ENCODE measurements at regions not wholly inside any gene's neighbourhood (a gene's known extent, or its start where the extent isn't known, plus 50 kb on each side); places are given as distances from the start of the nearest gene placed in this dataset.

- TF ChIP-seq TCF7 (IDR thresholded peaks at IDR 0.05; ENCODE audit: low read depth) (no peak), ZNF225 (CRISPR knock-in tag; IDR thresholded peaks at IDR 0.05) (no peak), ATF2 (CRISPR knock-in tag; IDR thresholded peaks at IDR 0.05) (no peak), SSRP1 (CRISPR knock-in tag; IDR thresholded peaks at IDR 0.05) (no peak), YY1 (IDR thresholded peaks at IDR 0.05; ENCODE audit: insufficient read depth, insufficient replicate concordance, low read depth, low read length) (no peak), ZNF274 (CRISPR knock-in tag; IDR thresholded peaks at IDR 0.05) (no peak), CHD2 (IDR thresholded peaks at IDR 0.05; ENCODE audit: low read depth, low read length) (no peak), ZSCAN9 (CRISPR knock-in tag; IDR thresholded peaks at IDR 0.05; ENCODE audit: borderline replicate concordance) (no peak)
- TF ChIP-seq, protein P1, sequence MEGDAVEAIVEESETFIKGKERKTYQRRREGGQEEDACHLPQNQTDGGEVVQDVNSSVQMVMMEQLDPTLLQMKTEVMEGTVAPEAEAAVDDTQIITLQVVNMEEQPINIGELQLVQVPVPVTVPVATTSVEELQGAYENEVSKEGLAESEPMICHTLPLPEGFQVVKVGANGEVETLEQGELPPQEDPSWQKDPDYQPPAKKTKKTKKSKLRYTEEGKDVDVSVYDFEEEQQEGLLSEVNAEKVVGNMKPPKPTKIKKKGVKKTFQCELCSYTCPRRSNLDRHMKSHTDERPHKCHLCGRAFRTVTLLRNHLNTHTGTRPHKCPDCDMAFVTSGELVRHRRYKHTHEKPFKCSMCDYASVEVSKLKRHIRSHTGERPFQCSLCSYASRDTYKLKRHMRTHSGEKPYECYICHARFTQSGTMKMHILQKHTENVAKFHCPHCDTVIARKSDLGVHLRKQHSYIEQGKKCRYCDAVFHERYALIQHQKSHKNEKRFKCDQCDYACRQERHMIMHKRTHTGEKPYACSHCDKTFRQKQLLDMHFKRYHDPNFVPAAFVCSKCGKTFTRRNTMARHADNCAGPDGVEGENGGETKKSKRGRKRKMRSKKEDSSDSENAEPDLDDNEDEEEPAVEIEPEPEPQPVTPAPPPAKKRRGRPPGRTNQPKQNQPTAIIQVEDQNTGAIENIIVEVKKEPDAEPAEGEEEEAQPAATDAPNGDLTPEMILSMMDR (CRISPR knock-in tag; IDR thresholded peaks at IDR 0.05), result no peak
Measured at GRCh38 chr9:107571148-107571547, 81.6 kb upstream of the KLF4 start.

Measured in HepG2 (cell line).